GM12878 (cell line): ENCODE measurements at regions not wholly inside any gene's neighbourhood (a gene's known extent, or its start where the extent isn't known, plus 50 kb on each side); places are given as distances from the start of the nearest gene placed in this dataset.

ENCODE experiments used
- CEBPB ChIP-seq, 2 experiments: fragments of 150-350 bp in 1 of 2; IDR thresholded peaks; 2 replicates each; pipeline ENCODE4 v1.6.1; 2012 to 2014; ENCODE audit warnings: low read depth in 2 of 2, low read length in 2 of 2, borderline replicate concordance in 1 of 2, inconsistent platforms in 1 of 2
- ESRRA ChIP-seq: IDR thresholded peaks from 2 replicates; pipeline ENCODE4 v1.6.1; 2012; ENCODE audit warnings: mild to moderate bottlenecking, low read length, improper control_type of control experiment
- KDM1A ChIP-seq: fragments of 200-600 bp; sonication (generic); IDR thresholded peaks from 2 replicates; pipeline ENCODE4 v1.6.1; 2016; ENCODE audit warnings: borderline replicate concordance
- MXI1 ChIP-seq: fragments of 150-350 bp; IDR thresholded peaks from 2 replicates; pipeline ENCODE4 v1.6.1; 2011; ENCODE audit warnings: low read depth, mild to moderate bottlenecking, inconsistent platforms, low read length, improper control_type of control experiment
- YY1 ChIP-seq: IDR thresholded peaks from 2 replicates; pipeline ENCODE4 v1.6.1; 2011; ENCODE audit warnings: low read depth, mild to moderate bottlenecking, low read length
- TF ChIP-seq, protein P1 (sequence below): fragments of 450-650 bp; IDR thresholded peaks from 2 replicates; pipeline ENCODE4 v1.6.1; 2016; ENCODE audit warnings: mild to moderate bottlenecking
- TF ChIP-seq, protein P2 (sequence below): IDR thresholded peaks from 2 replicates; pipeline ENCODE4 v1.6.1; 2012; ENCODE audit warnings: low read depth, low read length, improper control_type of control experiment
- TF ChIP-seq, protein P3 (sequence below), 3 experiments: IDR thresholded peaks in 2 of 3; conservative IDR thresholded peaks in 1 of 3; 2 replicates each; pipeline ENCODE4 v1.5.1; 2011; ENCODE audit warnings: low read depth in 3 of 3, low read length in 3 of 3, mild to moderate bottlenecking in 3 of 3, control low read depth in 2 of 3, moderate library complexity in 2 of 3, inconsistent platforms in 1 of 3, mixed read lengths in 1 of 3; ENCODE audit not compliant: control insufficient read depth in 2 of 3, insufficient read depth in 1 of 3; ENCODE audit errors: extremely low read depth in 1 of 3
- TF ChIP-seq, protein P4 (sequence below): fragments of 450-650 bp; formaldehyde crosslinking; IDR thresholded peaks from 2 replicates; pipeline ENCODE4 v1.5.0; 2022; ENCODE audit warnings: mild to moderate bottlenecking, missing genetic modification characterization
- TF ChIP-seq, protein P5 (sequence below): IDR thresholded peaks from 2 replicates; pipeline ENCODE4 v1.6.1; 2011; ENCODE audit warnings: low read depth, low read length, improper control_type of control experiment, borderline replicate concordance

DNA sequence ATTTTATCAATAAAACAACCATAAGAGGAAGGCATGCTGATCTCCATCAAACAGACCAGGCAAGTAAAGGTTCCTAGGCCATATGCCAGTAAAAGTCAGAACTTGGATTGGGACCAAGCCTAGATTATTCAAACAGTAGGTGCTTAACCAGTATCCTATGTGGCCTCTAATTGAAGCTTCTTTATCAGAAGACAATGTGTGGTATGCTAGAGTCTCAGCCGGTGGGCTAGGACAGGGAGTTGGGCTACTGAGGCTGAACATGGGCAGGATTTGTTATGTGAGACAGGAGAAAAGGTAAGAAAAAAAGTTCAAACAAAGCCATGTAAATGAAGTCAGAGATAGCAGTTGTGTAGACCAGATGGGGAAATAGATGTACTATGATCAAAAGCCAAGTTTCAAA, 413.7 kb upstream of the GHITM start:
- TF ChIP-seq, protein P1, sequence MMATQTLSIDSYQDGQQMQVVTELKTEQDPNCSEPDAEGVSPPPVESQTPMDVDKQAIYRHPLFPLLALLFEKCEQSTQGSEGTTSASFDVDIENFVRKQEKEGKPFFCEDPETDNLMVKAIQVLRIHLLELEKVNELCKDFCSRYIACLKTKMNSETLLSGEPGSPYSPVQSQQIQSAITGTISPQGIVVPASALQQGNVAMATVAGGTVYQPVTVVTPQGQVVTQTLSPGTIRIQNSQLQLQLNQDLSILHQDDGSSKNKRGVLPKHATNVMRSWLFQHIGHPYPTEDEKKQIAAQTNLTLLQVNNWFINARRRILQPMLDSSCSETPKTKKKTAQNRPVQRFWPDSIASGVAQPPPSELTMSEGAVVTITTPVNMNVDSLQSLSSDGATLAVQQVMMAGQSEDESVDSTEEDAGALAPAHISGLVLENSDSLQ: no peak
- no peak for TF ChIP-seq YY1
- TF ChIP-seq, protein P2, sequence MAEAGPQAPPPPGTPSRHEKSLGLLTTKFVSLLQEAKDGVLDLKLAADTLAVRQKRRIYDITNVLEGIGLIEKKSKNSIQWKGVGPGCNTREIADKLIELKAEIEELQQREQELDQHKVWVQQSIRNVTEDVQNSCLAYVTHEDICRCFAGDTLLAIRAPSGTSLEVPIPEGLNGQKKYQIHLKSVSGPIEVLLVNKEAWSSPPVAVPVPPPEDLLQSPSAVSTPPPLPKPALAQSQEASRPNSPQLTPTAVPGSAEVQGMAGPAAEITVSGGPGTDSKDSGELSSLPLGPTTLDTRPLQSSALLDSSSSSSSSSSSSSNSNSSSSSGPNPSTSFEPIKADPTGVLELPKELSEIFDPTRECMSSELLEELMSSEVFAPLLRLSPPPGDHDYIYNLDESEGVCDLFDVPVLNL: no peak
- TF ChIP-seq, protein P3, sequence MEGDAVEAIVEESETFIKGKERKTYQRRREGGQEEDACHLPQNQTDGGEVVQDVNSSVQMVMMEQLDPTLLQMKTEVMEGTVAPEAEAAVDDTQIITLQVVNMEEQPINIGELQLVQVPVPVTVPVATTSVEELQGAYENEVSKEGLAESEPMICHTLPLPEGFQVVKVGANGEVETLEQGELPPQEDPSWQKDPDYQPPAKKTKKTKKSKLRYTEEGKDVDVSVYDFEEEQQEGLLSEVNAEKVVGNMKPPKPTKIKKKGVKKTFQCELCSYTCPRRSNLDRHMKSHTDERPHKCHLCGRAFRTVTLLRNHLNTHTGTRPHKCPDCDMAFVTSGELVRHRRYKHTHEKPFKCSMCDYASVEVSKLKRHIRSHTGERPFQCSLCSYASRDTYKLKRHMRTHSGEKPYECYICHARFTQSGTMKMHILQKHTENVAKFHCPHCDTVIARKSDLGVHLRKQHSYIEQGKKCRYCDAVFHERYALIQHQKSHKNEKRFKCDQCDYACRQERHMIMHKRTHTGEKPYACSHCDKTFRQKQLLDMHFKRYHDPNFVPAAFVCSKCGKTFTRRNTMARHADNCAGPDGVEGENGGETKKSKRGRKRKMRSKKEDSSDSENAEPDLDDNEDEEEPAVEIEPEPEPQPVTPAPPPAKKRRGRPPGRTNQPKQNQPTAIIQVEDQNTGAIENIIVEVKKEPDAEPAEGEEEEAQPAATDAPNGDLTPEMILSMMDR (IDR thresholded peaks at IDR 0.05 in 2 of 3, conservative IDR thresholded peaks at IDR 0.05 in 1 of 3; ENCODE audit: control insufficient read depth in 2 of 3, extremely low read depth in 1 of 3, insufficient read depth in 1 of 3, low read depth in 3 of 3, low read length in 3 of 3): no peak
- no peak for TF ChIP-seq ESRRA
- TF ChIP-seq KDM1A: no peak
- TF ChIP-seq, protein P4, sequence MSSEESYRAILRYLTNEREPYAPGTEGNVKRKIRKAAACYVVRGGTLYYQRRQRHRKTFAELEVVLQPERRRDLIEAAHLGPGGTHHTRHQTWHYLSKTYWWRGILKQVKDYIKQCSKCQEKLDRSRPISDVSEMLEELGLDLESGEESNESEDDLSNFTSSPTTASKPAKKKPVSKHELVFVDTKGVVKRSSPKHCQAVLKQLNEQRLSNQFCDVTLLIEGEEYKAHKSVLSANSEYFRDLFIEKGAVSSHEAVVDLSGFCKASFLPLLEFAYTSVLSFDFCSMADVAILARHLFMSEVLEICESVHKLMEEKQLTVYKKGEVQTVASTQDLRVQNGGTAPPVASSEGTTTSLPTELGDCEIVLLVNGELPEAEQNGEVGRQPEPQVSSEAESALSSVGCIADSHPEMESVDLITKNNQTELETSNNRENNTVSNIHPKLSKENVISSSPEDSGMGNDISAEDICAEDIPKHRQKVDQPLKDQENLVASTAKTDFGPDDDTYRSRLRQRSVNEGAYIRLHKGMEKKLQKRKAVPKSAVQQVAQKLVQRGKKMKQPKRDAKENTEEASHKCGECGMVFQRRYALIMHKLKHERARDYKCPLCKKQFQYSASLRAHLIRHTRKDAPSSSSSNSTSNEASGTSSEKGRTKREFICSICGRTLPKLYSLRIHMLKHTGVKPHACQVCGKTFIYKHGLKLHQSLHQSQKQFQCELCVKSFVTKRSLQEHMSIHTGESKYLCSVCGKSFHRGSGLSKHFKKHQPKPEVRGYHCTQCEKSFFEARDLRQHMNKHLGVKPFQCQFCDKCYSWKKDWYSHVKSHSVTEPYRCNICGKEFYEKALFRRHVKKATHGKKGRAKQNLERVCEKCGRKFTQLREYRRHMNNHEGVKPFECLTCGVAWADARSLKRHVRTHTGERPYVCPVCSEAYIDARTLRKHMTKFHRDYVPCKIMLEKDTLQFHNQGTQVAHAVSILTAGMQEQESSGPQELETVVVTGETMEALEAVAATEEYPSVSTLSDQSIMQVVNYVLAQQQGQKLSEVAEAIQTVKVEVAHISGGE (CRISPR knock-in tag): no peak
- TF ChIP-seq, protein P5, sequence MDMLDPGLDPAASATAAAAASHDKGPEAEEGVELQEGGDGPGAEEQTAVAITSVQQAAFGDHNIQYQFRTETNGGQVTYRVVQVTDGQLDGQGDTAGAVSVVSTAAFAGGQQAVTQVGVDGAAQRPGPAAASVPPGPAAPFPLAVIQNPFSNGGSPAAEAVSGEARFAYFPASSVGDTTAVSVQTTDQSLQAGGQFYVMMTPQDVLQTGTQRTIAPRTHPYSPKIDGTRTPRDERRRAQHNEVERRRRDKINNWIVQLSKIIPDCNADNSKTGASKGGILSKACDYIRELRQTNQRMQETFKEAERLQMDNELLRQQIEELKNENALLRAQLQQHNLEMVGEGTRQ: no peak
- TF ChIP-seq MXI1: no peak
- TF ChIP-seq CEBPB (IDR thresholded peaks at IDR 0.05; ENCODE audit: borderline replicate concordance in 1 of 2, low read depth in 2 of 2, low read length in 2 of 2): no peak
